ENCODE measurements at regions not wholly inside any gene's neighbourhood (a gene's known extent, or its start where the extent isn't known, plus 50 kb on each side); places are given as distances from the start of the nearest gene placed in this dataset.
"Not testable (repeated sequence)": the region's sequence is repeated elsewhere in the genome, so short reads cannot be mapped to it uniquely, and the experiment has no call there.

GRCh38 chrX:110965409-110966090 lies 130.4 kb upstream of the PAK3 start:
- no peak for DNase-seq (ENCODE audit: low read depth, low spot score)

DNA sequence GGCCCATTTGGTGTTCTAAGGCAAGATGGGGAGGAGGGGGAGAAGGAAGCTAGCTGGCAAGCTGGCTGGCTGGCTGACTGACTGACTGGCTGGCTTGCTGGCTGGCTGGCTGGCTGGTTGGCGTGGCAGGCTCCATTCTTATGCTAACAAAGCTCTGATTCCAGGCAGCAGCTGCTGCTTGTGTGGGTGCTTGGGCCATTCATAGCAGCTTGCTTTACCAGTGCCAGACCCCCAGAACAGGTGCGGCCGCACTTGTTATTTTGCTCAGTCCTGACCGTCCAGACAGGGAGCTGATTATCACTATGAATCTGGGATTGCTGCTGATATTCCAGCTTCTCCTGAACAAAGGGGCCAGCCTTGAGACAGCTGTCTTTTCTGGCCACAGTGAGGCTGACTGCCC lies 131.2 kb upstream of the PAK3 start:
- DNase-seq (ENCODE audit: low read depth, low spot score): no peak

DNA sequence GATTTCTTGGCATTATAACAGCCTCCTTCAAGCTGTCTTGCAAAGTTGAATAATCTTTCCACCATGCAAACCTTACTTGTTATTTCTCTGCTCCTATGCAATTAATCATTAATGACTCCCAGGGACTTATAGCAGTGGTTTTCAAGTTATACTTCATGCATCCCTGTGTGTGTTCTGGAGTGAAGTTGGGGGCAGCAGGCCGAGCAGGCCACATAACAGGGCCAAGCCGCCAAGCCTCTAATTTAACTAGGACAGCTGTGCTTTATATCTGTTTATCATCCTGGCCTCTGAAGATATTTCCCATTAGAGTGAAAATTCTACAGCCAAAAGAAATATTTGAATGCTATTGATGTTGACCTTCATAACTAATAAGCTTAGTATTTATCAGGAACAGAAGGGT lies 133.5 kb upstream of the PAK3 start:
- DNase-seq (ENCODE audit: low read depth, low spot score): no peak

DNA sequence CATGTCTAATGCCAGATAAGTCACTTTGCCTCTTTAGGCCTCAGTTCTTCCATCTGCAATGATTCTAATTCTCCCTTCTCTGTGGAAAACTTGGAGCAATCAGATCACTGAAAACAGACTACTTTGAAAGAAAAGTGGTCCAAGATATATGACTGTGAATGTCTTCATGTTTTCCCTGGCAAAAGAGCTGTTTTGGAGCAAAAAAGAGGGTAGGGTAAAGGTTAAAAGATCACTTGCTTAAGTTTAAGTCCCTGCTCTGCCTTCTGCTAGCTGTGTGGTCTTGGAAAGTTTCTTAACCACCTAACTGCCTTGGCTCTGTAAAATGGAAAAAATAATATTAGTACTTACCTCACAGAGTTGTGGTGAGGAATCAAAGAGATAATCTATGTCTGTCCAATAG lies 140.3 kb upstream of the PAK3 start:
- DNase-seq (ENCODE audit: low read depth, low spot score): no peak

DNA sequence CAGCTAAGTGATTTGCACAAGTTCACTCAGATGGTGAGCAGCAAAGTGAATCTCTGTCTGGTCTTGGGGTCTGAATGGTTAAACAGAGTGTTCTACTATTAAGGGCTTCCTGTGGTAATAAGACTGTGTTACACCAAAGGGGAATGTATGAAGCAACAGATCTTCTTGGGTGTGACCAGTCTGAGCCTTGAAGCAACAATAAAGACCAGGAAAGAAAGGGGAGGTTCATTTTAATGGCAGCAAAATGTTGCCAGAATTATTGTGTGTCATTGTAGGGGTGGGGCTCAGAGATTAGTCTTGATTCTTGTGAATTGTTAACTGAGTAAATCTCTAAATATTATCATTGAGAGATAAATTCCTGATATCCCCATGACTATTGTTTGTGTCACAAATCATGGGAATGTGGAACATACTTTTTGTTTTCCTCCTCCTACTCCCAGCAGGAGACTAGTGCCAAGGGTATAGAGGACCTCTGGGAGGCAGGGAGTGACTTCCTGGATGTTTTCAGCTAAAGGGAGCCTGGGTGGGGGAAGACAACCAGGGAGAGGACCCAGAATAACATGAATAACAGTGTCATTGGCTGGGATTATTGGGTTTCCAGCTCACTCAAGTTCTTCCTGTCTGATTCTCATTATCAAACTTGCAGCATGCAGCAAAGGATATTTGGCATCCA lies 141.4 kb upstream of the PAK3 start:
- DNase-seq (ENCODE audit: low read depth, low spot score): no peak

DNA sequence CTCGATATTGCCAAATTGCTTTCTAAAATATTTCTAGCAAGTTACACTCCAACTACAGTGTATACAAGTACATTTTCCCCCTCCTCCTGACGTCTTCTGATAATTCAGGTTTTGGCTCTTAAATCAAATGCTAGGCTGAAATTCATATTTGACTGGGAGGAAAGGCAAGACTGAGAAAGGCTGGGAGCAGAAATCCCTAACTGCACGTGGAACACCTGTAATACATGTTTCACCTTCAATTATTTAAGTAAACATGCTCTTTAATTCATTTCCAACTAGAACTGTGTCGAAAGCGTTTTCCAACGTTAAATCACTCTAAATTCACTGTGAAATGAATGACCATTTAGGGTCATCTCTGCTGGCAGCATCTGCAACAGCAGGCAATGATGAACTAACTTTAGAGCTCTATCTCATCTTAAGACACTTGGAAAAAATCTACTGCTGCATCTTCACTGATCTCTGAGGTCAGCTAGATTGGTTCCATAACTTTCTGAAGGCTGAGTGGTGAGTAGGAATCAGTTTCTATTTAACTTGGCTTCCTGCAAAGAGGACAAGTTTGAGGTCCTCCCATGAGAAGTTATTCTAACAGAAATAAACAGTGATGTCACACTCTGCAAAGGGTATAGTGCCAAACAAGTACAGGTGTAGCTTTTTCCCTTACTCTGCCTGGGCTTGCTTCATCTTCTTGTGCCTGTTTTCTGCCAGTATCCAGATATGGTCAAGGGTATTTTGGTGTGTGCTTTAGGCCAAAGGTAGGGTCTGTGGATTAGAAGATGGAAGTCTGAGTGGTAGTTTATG lies 144.3 kb upstream of the PAK3 start:
- no peak for DNase-seq (ENCODE audit: low read depth, low spot score)

- DNase-seq (ENCODE audit: low read depth, low spot score): no peak
Observed at GRCh38 chrX:110944751-110945675, 149.4 kb upstream of the CHRDL1 start.

DNA sequence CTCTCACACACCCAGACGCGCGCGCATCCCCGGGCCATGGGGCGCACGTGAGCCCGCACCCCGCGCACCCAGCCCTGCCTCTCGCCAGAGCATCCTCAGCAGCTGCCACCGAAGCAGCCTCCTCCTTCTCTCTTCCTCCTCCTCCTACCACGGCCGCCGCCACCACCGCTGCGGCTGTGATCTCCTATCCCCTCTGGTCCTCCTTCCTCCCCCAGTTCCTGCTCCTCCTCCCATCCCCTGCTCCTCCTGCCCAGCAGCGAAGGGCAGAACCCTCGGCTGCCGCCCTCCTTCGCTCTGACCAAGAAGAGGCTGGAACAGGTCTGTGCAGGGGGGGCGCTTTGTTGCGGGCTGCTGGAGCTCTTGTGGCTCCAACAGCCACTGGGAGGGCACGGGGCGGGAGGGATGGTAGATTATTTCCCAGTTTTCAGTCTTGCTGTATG lies 148.7 kb upstream of the CHRDL1 start:
- DNase-seq (ENCODE audit: low read depth, low spot score): no peak

DNA sequence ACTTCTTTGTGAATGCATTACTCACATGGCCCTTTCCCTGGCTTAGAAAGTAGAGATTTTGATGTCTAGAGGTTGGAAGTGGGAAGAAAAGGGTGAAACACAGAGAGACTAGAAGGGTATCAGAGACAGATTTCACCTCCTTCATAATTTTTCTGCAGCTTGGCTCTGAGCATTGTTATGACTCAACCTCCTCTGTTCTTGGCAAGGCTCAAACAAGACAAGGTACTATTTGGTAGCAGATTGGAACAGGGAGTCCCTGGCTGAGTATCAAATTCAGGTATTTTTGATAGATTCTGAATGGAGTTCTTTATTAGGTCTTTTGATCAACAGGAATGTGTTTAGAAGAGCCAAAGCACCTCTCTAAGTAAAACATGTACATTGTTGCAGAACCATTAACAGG lies 146.3 kb upstream of the CHRDL1 start:
- DNase-seq (ENCODE audit: low read depth, low spot score): no peak

- DNase-seq (ENCODE audit: low read depth, low spot score): no peak
Observed at GRCh38 chrX:110938977-110939732, 143.5 kb upstream of the CHRDL1 start.

DNA sequence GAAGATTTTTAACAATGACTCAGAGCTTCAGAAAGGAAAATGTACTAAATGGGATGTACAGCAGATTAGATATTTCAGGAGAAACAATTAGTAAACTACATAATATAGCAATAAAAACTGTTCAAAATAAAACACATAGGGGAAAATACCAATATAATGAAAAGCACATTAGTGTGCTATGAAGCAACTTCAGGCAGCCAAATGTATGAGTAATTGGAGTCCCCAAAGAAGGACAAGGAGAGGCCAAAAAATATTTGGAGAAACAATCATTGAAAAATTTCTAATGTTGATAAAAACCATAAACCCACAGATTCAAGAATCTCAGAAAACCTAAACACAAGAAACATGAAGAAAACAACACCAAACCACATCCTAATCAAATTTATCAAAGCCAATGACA lies 129.3 kb upstream of the CHRDL1 start:
- DNase-seq (ENCODE audit: low read depth, low spot score): no peak

GRCh38 chrX:110920991-110921390 lies 125.4 kb upstream of the CHRDL1 start:
- DNase-seq (ENCODE audit: low read depth, low spot score): no peak

DNA sequence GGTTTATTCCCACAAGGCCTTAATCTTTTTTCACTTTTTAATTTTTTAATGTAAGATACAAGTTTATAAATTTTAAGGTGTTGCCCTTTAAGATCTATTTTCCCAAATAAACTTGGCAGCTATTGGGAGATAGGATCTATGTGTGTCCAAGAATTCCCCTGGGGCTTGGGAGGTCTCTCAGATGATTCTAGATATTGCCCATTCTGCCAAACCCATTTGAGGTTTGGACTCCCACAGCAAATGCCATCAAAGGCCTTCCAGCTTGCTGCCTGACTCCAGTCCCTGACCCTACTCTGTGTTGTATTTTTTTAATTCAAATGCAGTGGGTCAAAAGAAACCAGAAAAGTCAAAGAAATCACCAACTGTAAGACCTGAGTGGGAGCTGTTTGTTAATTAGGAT lies 120.0 kb upstream of the CHRDL1 start:
- DNase-seq (ENCODE audit: low read depth, low spot score): no peak

DNA sequence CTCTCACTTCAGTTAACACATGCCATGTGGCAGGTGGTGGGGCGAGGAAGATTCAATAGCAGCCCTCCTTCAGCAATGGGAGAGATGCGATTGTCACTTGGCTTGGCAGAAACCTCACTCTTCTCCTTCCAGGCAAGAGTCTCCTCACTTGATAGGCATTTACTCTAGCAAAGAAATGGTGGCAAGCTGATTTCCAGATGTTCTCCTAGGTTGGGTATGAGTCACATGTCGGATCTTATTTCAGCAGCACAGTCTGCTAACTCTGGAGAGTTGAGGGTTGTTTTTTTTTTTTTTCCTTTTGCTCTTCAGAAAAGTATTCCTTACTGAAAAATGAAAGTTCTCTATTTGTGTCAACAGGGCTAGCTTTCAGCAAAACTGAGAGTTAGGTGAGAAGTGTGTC lies 119.5 kb upstream of the CHRDL1 start:
- DNase-seq (ENCODE audit: low read depth, low spot score): no peak

DNA sequence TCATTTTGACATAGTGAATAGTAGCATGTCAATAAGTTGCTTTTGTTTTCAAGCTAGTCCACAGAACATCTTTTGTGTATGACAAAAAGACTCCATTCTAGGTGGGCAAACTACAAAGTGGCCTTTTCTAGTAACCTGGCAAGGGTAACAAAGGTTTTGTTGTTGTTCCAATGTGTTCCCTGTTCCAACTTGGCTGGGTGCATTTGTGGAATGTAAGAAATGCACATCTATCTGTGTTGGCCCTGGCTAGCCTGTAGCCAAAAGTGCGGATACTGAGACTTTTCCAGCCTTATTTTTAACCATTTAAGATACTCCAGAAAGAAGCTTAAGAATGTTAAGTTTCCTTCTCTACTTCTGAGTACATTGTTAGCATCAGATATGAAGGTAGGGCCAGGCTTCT lies 118.7 kb upstream of the CHRDL1 start:
- no peak for DNase-seq (ENCODE audit: low read depth, low spot score)

GRCh38 chrX:110904747-110905146 lies 109.1 kb upstream of the CHRDL1 start:
- not testable (repeated sequence) for DNase-seq (ENCODE audit: low read depth, low spot score)

DNA sequence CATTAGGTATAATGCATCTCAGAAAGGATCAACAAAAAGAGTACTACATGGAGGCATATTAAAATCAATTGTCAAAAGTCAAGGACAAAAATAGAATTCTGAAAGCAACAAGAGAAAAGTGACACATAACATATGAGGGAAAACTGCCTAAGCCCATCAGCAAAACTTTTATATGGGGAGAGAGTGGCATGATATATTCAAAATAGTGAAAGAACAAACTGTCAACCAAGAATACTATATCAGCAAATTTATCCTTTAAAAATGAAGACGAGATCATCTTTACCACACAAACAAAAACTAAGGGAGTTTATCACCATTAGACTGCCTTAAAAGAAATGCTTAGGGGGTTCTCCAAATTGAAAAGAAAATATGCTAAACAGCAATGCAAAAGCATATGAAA lies 86.4 kb upstream of the CHRDL1 start:
- no peak for DNase-seq (ENCODE audit: low read depth, low spot score)

DNA sequence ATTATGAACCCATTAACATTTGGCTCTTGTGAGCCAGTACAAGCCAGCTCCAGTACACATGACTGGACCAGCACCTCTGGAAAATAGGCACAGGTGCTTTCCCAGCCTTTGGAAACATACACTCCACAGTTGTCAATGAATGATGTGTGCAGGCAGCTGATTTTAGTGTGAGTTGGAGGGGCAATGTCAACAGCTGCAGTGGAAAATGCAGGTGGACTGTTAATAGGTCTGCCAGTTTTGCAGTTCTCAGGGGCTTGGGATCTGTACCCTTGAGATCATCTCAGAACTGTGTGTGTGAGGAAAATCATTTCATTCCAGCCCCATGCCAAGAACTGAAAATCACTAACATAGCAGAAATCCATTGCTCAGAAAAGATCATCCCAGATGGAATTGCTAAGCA lies 81.7 kb upstream of the CHRDL1 start:
- DNase-seq (ENCODE audit: low read depth, low spot score): no peak

DNA sequence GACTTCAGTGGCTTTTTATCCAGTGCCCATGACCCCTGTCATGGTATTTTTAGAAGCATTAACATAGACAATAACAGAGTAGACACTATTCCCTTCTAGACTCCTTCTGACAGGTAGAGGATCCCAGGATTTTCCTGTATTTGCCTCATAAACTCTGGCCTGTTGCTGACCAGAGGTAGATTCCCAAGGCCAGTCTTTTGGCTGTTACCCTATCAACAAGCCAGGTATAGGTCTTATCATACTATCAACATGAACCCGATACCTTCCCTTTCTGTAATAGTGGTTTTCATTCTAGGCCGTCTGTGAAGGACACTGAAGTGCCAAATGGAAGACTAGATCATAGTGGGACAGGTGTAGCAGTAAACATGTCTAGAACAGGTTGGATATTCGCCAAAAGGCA lies 76.2 kb upstream of the CHRDL1 start:
- no peak for DNase-seq (ENCODE audit: low read depth, low spot score)

DNA sequence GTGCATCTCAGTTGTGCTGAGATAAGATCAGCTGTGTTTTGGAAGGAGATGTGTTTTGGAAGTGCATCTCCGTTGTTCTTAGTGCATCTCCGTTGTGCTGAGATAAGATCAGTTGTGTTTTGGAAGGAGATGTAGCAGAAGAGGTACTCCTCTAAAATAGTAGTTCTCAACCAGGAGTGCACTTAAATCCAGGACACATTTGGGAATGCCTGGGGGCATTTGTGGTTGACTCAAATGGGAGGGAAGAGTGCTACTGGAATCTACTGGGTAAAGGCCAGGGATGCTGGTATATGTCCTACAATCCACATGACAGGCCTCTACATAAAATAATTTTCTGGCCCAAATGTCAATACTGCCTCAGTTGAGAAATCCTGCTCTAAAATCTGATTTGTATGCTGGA lies 70.8 kb upstream of the CHRDL1 start:
- DNase-seq (ENCODE audit: low read depth, low spot score): no peak

DNA sequence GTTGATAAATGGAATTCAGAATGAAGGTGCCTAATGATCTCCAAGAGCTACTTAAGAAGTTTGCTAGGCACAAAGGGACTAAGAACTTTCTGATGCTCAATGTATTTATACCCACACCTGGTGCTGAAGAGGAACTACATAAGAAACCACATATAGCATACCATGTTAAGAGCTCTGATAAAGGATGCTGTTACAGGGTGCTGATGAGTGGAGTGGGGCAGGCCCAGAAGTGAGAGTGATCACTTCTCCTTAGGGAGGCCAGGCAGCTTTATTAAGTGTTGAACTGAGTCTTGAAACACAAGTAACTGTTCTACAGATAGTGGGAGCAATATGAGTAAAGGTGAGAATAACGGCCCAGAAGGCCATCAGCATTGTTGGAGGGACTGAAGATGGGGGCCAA lies 68.3 kb upstream of the CHRDL1 start:
- no peak for DNase-seq (ENCODE audit: low read depth, low spot score)

Measured in brain pericyte (primary cell).